COLO668 (cell line): ENCODE measurements at regions not wholly inside any gene's neighbourhood (a gene's known extent, or its start where the extent isn't known, plus 50 kb on each side); places are given as distances from the start of the nearest gene placed in this dataset.
"Not testable (repeated sequence)": the region's sequence is repeated elsewhere in the genome, so short reads cannot be mapped to it uniquely, and the experiment has no call there.

Experiments
- DNase-seq: peaks from one replicate; lab custom pipeline; 2025; ENCODE audit not compliant: unreplicated experiment; lab: John Stamatoyannopoulos, UW

GRCh38 chr2:138298900-138299299 is 202.7 kb upstream of the SPOPL start:
- no peak for DNase-seq

- no peak for DNase-seq
Observed at GRCh38 chr2:138306626-138307025, 194.9 kb upstream of the SPOPL start.

GRCh38 chr2:138307099-138307498 is 194.5 kb upstream of the SPOPL start:
- no peak for DNase-seq

GRCh38 chr2:138309760-138310159 is 191.8 kb upstream of the SPOPL start:
- no peak for DNase-seq

- DNase-seq: no peak
Observed at GRCh38 chr2:138312061-138312460, 189.5 kb upstream of the SPOPL start.

GRCh38 chr2:138315619-138316018 is 186.0 kb upstream of the SPOPL start:
- not testable (repeated sequence) for DNase-seq

- DNase-seq: no peak
Observed at GRCh38 chr2:138319616-138320015, 182.0 kb upstream of the SPOPL start.

- peak; percentile 81 for DNase-seq
Observed at GRCh38 chr2:138321458-138321857, 180.1 kb upstream of the SPOPL start.

GRCh38 chr2:138323382-138324067 is 178.0 kb upstream of the SPOPL start:
- DNase-seq: no peak

- DNase-seq: no peak
Observed at GRCh38 chr2:138324068-138324771, 177.3 kb upstream of the SPOPL start.

- no peak for DNase-seq
Observed at GRCh38 chr2:138327967-138328366, 173.6 kb upstream of the SPOPL start.

GRCh38 chr2:138329162-138329561 is 172.4 kb upstream of the SPOPL start:
- DNase-seq: no peak

- no peak for DNase-seq
Observed at GRCh38 chr2:138329591-138329990, 172.0 kb upstream of the SPOPL start.

- DNase-seq: no peak
Observed at GRCh38 chr2:138333121-138333520, 168.4 kb upstream of the SPOPL start.

GRCh38 chr2:138333677-138334076 is 167.9 kb upstream of the SPOPL start:
- DNase-seq: no peak

GRCh38 chr2:138334323-138334722 is 167.2 kb upstream of the SPOPL start:
- DNase-seq: no peak

GRCh38 chr2:138335036-138335435 is 166.5 kb upstream of the SPOPL start:
- DNase-seq: no peak

- DNase-seq: no peak
Observed at GRCh38 chr2:138336146-138336545, 165.4 kb upstream of the SPOPL start.

- DNase-seq: no peak
Observed at GRCh38 chr2:138355244-138355643, 146.3 kb upstream of the SPOPL start.

GRCh38 chr2:138356178-138356577 is 145.4 kb upstream of the SPOPL start:
- DNase-seq: no peak

GRCh38 chr2:138359532-138359931 is 142.0 kb upstream of the SPOPL start:
- DNase-seq: no peak

- DNase-seq: no peak
Observed at GRCh38 chr2:138364554-138365162, 136.9 kb upstream of the SPOPL start.
